ENCODE measurements at regions not wholly inside any gene's neighbourhood (a gene's known extent, or its start where the extent isn't known, plus 50 kb on each side); places are given as distances from the start of the nearest gene placed in this dataset.

- Histone ChIP-seq H3F3A (ENCODE audit: control insufficient read depth, insufficient read depth) (no peaks in the 10 kb centered on the region), H3K79me2 (ENCODE audit: control insufficient read depth, low read length) (no peaks in the 10 kb centered on the region), H3K9me3 (ENCODE audit: control insufficient read depth, insufficient read depth, low read length) (peaks cover 20% of the 10 kb centered on the region; the same call in 1 of the 2 replicates), H3K27me3 (ENCODE audit: control insufficient read depth, low read length) (no peaks in the 10 kb centered on the region), H3K36me3 (ENCODE audit: control insufficient read depth, low read length) (no peaks in the 10 kb centered on the region), H3K4me1 (ENCODE audit: control insufficient read depth, low read length) (no peaks in the 10 kb centered on the region), H3K9me2 (replicated peaks; ENCODE audit: control insufficient read depth, low read length) (no peaks in the 10 kb centered on the region), H3K4me2 (ENCODE audit: low read length) (no peak overlapping the region), H4K20me1 (ENCODE audit: control insufficient read depth, insufficient read depth, low read depth, low read length) (no peaks in the 10 kb centered on the region), H3K27ac (ENCODE audit: low read depth, low read length) (no peak overlapping the region), H3K4me3 (ENCODE audit: low read length) (no peak overlapping the region)
- no peak for TF ChIP-seq CTCF (IDR thresholded peaks at IDR 0.05; ENCODE audit: low read depth, low read length, poor library complexity, severe bottlenecking)
- TF ChIP-seq EZH2phosphoT487 (IDR thresholded peaks at IDR 0.05; ENCODE audit: borderline replicate concordance, low read length): no peak
Measured at GRCh38 chr7:53904355-53904754, 637.8 kb upstream of the VSTM2A start.

- H3K9me2 ChIP-seq (replicated peaks; ENCODE audit: control insufficient read depth, low read length): no peaks in the 10 kb centered on the region
- no peaks in the 10 kb centered on the region for H3K79me2 ChIP-seq (ENCODE audit: control insufficient read depth, low read length)
- H3K27me3 ChIP-seq (ENCODE audit: control insufficient read depth, low read length): no peaks in the 10 kb centered on the region
- TF ChIP-seq CTCF (IDR thresholded peaks at IDR 0.05; ENCODE audit: low read depth, low read length, poor library complexity, severe bottlenecking) (no peak), EZH2phosphoT487 (IDR thresholded peaks at IDR 0.05; ENCODE audit: borderline replicate concordance, low read length) (no peak)
- no peaks in the 10 kb centered on the region for H3F3A ChIP-seq (ENCODE audit: control insufficient read depth, insufficient read depth)
- no peaks in the 10 kb centered on the region for H3K36me3 ChIP-seq (ENCODE audit: control insufficient read depth, low read length)
- H3K4me3 ChIP-seq (ENCODE audit: low read length): no peak overlapping the region
- peaks cover 6% of the 10 kb centered on the region; the same call in 1 of the 2 replicates for H3K9me3 ChIP-seq (ENCODE audit: control insufficient read depth, insufficient read depth, low read length)
- H3K4me2 ChIP-seq (ENCODE audit: low read length): no peak overlapping the region
- no peaks in the 10 kb centered on the region for H3K4me1 ChIP-seq (ENCODE audit: control insufficient read depth, low read length)
- no peaks in the 10 kb centered on the region for H4K20me1 ChIP-seq (ENCODE audit: control insufficient read depth, insufficient read depth, low read depth, low read length)
- no peak overlapping the region for H3K27ac ChIP-seq (ENCODE audit: low read depth, low read length)
Measured at GRCh38 chr7:53917637-53918036, 624.5 kb upstream of the VSTM2A start.

GRCh38 chr7:53920011-53920410 lies 622.2 kb upstream of the VSTM2A start:
- Histone ChIP-seq H3K4me2 (ENCODE audit: low read length) (no peak overlapping the region), H3K27ac (ENCODE audit: low read depth, low read length) (no peak overlapping the region), H3K79me2 (ENCODE audit: control insufficient read depth, low read length) (no peaks in the 10 kb centered on the region)

More at GRCh38 chr7:53920011-53920410, 622.2 kb upstream of the VSTM2A start:
- H3K27me3 ChIP-seq (ENCODE audit: control insufficient read depth, low read length): no peaks in the 10 kb centered on the region
- H3K9me2 ChIP-seq (replicated peaks; ENCODE audit: control insufficient read depth, low read length): no peaks in the 10 kb centered on the region
- no peaks in the 10 kb centered on the region for H3K36me3 ChIP-seq (ENCODE audit: control insufficient read depth, low read length)
- H4K20me1 ChIP-seq (ENCODE audit: control insufficient read depth, insufficient read depth, low read depth, low read length): no peaks in the 10 kb centered on the region
- no peaks in the 10 kb centered on the region for H3F3A ChIP-seq (ENCODE audit: control insufficient read depth, insufficient read depth)
- H3K4me3 ChIP-seq (ENCODE audit: low read length): no peak overlapping the region
- peaks cover 6% of the 10 kb centered on the region; the same call in 1 of the 2 replicates for H3K9me3 ChIP-seq (ENCODE audit: control insufficient read depth, insufficient read depth, low read length)
- no peaks in the 10 kb centered on the region for H3K4me1 ChIP-seq (ENCODE audit: control insufficient read depth, low read length)
- TF ChIP-seq EZH2phosphoT487 (IDR thresholded peaks at IDR 0.05; ENCODE audit: borderline replicate concordance, low read length) (no peak), CTCF (IDR thresholded peaks at IDR 0.05; ENCODE audit: low read depth, low read length, poor library complexity, severe bottlenecking) (no peak)

All from DOHH2 (cell line).